ENCODE measurements at regions not wholly inside any gene's neighbourhood (a gene's known extent, or its start where the extent isn't known, plus 50 kb on each side); places are given as distances from the start of the nearest gene placed in this dataset.

DNA sequence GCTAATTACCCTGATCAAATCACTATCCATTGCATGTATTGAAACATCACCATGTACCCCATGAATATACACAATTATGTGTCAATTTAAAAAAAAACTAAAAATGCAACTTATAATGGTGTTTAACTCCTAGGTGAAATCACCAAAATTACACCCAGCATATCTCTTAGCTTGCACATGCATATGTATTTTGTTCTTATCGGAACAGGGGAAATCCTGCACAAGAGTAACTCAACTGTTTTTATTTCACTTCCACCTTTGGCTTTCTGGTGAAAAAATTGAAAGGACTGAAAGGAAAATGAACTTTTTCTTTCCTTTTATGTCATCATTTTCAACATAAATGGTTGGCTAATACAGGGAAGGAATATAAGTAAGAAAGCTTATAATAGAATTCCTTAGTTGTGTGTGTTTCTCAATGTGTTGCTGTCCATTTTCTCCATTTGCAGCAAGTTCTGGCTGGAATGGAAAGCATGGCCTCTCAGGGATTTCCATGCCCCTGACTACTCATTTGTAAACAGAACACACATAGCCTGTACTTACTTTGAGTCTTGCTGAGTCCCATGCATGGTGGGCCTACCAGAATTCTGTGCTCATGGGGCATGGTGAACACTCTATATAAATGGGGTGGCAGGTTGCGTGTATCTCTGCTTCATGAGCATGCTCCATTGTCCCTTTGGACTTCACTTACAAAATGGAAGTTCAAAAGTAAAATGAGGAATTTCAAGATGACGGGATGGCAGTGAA lies 462.0 kb downstream of the HS3ST3B1 start:
- TF ChIP-seq, protein P1, sequence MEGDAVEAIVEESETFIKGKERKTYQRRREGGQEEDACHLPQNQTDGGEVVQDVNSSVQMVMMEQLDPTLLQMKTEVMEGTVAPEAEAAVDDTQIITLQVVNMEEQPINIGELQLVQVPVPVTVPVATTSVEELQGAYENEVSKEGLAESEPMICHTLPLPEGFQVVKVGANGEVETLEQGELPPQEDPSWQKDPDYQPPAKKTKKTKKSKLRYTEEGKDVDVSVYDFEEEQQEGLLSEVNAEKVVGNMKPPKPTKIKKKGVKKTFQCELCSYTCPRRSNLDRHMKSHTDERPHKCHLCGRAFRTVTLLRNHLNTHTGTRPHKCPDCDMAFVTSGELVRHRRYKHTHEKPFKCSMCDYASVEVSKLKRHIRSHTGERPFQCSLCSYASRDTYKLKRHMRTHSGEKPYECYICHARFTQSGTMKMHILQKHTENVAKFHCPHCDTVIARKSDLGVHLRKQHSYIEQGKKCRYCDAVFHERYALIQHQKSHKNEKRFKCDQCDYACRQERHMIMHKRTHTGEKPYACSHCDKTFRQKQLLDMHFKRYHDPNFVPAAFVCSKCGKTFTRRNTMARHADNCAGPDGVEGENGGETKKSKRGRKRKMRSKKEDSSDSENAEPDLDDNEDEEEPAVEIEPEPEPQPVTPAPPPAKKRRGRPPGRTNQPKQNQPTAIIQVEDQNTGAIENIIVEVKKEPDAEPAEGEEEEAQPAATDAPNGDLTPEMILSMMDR (IDR thresholded peaks at IDR 0.05; ENCODE audit: insufficient read depth, low read length, severe bottlenecking): no peak
- Histone ChIP-seq H3K27me3 (ENCODE audit: control insufficient read depth, insufficient read depth, low read length) (no peaks in the 10 kb centered on the region), H3K4me3 (ENCODE audit: low read depth, low read length) (no peak overlapping the region), H3K36me3 (ENCODE audit: control insufficient read depth, insufficient read depth, low read length) (no peaks in the 10 kb centered on the region)
- FAIRE-seq (no peak), DNase-seq (ENCODE audit: low read depth) (no peak)

DNA sequence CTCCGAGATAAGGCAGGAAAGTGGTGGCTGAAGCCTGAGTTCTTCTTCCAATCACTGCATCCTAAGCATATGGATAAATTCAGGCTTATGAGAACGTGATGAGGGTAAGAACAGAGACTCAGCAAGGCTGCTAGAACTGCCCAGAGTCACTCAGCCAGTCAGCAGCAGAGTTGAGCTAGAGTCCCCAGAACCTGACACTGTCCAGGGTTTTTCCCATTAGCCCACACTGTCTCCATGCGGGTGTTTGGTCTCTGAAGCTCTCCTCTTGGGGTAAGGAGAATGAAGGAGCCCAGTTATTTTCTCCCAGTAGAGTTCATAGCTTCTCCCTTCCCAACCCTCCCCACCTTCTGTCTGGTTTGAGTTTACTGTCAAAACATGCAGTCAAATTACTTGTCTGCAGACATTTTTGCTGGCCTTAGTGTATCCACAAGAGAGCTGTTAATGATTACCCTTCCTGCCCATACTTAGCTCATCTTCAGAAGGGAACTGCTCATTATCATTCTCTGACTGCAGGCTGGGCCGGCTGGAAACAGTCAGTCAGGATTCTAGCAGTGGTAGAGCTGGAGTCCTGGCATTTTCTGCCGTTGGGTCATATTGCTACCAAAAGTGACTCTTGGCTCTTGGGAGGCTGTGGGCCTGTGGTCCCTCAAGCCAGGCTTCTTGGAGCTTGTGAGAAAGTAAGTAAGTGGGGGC lies 460.0 kb downstream of the HS3ST3B1 start:
- Histone ChIP-seq H3K4me3 (ENCODE audit: low read depth, low read length) (no peak overlapping the region), H3K27me3 (ENCODE audit: control insufficient read depth, insufficient read depth, low read length) (no peaks in the 10 kb centered on the region), H3K36me3 (ENCODE audit: control insufficient read depth, insufficient read depth, low read length) (no peaks in the 10 kb centered on the region)
- TF ChIP-seq, protein P1 (IDR thresholded peaks at IDR 0.05; ENCODE audit: insufficient read depth, low read length, severe bottlenecking): no peak
- FAIRE-seq: no peak
- DNase-seq (ENCODE audit: low read depth): no peak

DNA sequence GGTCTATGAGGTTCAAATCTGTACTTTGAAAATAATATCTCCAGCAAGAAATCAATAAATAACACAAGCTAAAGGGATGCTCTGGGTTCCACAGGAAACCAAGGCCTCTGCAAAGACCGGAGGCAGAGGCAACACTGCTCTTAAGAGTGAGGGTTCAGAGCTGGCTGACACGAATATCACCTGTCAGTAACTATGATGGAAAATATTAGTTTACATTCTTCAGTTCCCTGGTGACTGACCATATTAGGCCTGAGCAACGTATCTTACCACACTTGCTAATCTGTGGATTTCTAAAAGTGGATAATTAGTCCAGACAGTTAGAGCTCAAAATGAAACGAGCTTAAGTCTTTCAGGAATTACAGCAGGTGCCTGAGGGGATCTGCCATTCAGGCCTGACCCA lies 459.3 kb downstream of the HS3ST3B1 start:
- TF ChIP-seq, protein P1 (IDR thresholded peaks at IDR 0.05; ENCODE audit: insufficient read depth, low read length, severe bottlenecking): no peak
- Histone ChIP-seq H3K36me3 (ENCODE audit: control insufficient read depth, insufficient read depth, low read length) (no peaks in the 10 kb centered on the region), H3K27me3 (ENCODE audit: control insufficient read depth, insufficient read depth, low read length) (no peaks in the 10 kb centered on the region), H3K4me3 (ENCODE audit: low read depth, low read length) (no peak overlapping the region)
- no peak for FAIRE-seq
- DNase-seq (ENCODE audit: low read depth): no peak

DNA sequence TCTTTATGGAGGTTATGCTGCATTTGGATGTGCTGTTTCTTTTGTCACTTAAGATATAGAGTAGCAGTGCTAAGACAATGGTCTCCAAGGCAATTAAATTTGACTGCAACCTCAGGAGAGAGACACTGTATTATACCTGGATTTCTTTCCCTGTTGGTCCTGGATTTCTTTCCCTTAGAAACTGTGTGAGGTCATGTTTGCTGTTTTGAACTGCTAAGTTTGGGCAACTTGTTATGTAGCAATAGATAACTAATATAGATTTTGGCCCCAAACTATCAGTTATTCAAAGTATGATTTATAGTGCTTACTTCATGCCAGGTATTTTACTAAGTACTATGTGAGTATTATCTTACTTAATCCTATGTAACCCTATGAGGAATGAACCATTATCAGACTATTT lies 458.4 kb downstream of the HS3ST3B1 start:
- Histone ChIP-seq H3K27me3 (ENCODE audit: control insufficient read depth, insufficient read depth, low read length) (no peaks in the 10 kb centered on the region), H3K36me3 (ENCODE audit: control insufficient read depth, insufficient read depth, low read length) (no peaks in the 10 kb centered on the region), H3K4me3 (ENCODE audit: low read depth, low read length) (no peak overlapping the region)
- TF ChIP-seq, protein P1 (IDR thresholded peaks at IDR 0.05; ENCODE audit: insufficient read depth, low read length, severe bottlenecking): no peak
- DNase-seq (ENCODE audit: low read depth): no peak
- FAIRE-seq: no peak

DNA sequence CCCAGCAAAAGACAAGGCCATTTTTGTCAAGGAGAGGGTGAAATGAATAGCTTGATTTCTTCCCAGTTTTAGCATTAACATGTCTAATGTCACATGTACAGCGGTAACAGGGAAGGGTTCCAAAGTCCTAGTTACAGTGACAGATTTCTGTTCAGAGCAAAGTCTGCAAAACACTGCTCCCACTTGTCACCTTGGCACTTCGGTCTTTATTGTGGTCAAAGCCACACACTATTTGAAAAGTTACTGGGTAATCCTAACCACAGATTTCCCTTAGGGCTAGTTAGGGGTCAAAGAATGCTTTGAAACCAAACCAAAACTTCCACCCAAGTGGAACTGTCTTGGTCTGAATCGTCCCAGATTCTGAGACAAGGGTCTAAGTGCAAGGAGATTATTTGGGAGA lies 455.6 kb downstream of the HS3ST3B1 start:
- Histone ChIP-seq H3K36me3 (ENCODE audit: control insufficient read depth, insufficient read depth, low read length) (no peaks in the 10 kb centered on the region), H3K27me3 (ENCODE audit: control insufficient read depth, insufficient read depth, low read length) (no peaks in the 10 kb centered on the region), H3K4me3 (ENCODE audit: low read depth, low read length) (no peak overlapping the region)
- FAIRE-seq (no peak), DNase-seq (ENCODE audit: low read depth) (no peak)
- TF ChIP-seq, protein P1 (IDR thresholded peaks at IDR 0.05; ENCODE audit: insufficient read depth, low read length, severe bottlenecking): no peak

Measured in bronchial epithelial cell (primary cell).